Neural cell (in vitro differentiated cells): ENCODE measurements at regions not wholly inside any gene's neighbourhood (a gene's known extent, or its start where the extent isn't known, plus 50 kb on each side); places are given as distances from the start of the nearest gene placed in this dataset.

Experiments used
- H2AFZ ChIP-seq: fragments of 200-600, 300-800 bp; sonication (generic), shearing (Covaris generic); 2 replicates; pipeline ENCODE4 v1.6.0; 2014; ENCODE audit warnings: low read depth, mild to moderate bottlenecking, antibody characterized with exemption, low read length, moderate library complexity
- H3F3A ChIP-seq: fragments of 200-600 bp; shearing (Covaris generic); 2 replicates; pipeline ENCODE4 v1.6.1; 2016; ENCODE audit warnings: mild to moderate bottlenecking, moderate library complexity, mixed read lengths, antibody characterized with exemption, low read length; ENCODE audit not compliant: insufficient read depth, poor library complexity, severe bottlenecking
- H3K27ac ChIP-seq: fragments of 200-600, 300-800 bp; sonication (generic), shearing (Covaris generic); 2 replicates; pipeline ENCODE4 v1.5.1; 2014; ENCODE audit warnings: mild to moderate bottlenecking, low read length, moderate library complexity
- H3K27me3 ChIP-seq: fragments of 300-800, 200-600 bp; sonication (generic), shearing (Covaris generic); 2 replicates; pipeline ENCODE4 v1.6.0; 2014; ENCODE audit warnings: mild to moderate bottlenecking, low read depth, low read length, moderate library complexity; ENCODE audit not compliant: insufficient read depth
- H3K36me3 ChIP-seq: fragments of 300-800, 200-600 bp; sonication (generic), shearing (Covaris generic); 2 replicates; pipeline ENCODE4 v1.5.1; 2014; ENCODE audit warnings: mild to moderate bottlenecking, antibody characterized with exemption, low read length, moderate library complexity; ENCODE audit not compliant: insufficient read depth
- H3K4me2 ChIP-seq: fragments of 300-800, 200-600 bp; sonication (generic), shearing (Covaris generic); 2 replicates; pipeline ENCODE4 v1.6.0; 2014; ENCODE audit warnings: mild to moderate bottlenecking, low read length
- H3K4me3 ChIP-seq: fragments of 300-800, 200-600 bp; sonication (generic), shearing (Covaris generic); 2 replicates; pipeline ENCODE4 v1.5.1; 2014; ENCODE audit warnings: mild to moderate bottlenecking, low read length, moderate library complexity
- H3K79me2 ChIP-seq: fragments of 200-600 bp; shearing (Covaris generic); replicated peaks from 2 replicates; pipeline ENCODE4 v1.6.0; 2014; ENCODE audit warnings: mild to moderate bottlenecking, low read length, moderate library complexity; ENCODE audit not compliant: insufficient read depth
- H3K9ac ChIP-seq: fragments of 300-800, 200-600 bp; sonication (generic), shearing (Covaris generic); 2 replicates; pipeline ENCODE4 v1.6.1; 2016; ENCODE audit warnings: mild to moderate bottlenecking, low read length, mixed read lengths
- H3K9me2 ChIP-seq: fragments of 200-600 bp; shearing (Covaris generic); 2 replicates; pipeline ENCODE4 v1.6.1; 2016; ENCODE audit warnings: mild to moderate bottlenecking, low read length, mixed read lengths; ENCODE audit not compliant: insufficient read depth
- H3K9me3 ChIP-seq: fragments of 200-600, 300-800 bp; sonication (generic), shearing (Covaris generic); 2 replicates; pipeline ENCODE4 v1.6.1; 2016; ENCODE audit warnings: mild to moderate bottlenecking, mixed run types, low read length, moderate library complexity, mixed read lengths
- H4K20me1 ChIP-seq: fragments of 200-600 bp; shearing (Covaris generic); 2 replicates; pipeline ENCODE4 v1.6.1; 2016; ENCODE audit warnings: mild to moderate bottlenecking, mixed run types; ENCODE audit not compliant: insufficient read depth
- CTCF ChIP-seq: fragments of 450-650 bp; IDR thresholded peaks from 2 replicates; pipeline ENCODE4 v1.5.1; 2014; ENCODE audit warnings: antibody characterized with exemption, mild to moderate bottlenecking, moderate library complexity; ENCODE audit not compliant: poor library complexity, severe bottlenecking
- EP300 ChIP-seq: fragments of 450-650 bp; conservative IDR thresholded peaks from 2 replicates; pipeline ENCODE4 v1.6.1; 2014; ENCODE audit warnings: antibody characterized with exemption, mild to moderate bottlenecking, moderate library complexity; ENCODE audit not compliant: poor library complexity, severe bottlenecking
- EZH2 ChIP-seq: fragments of 200-600, 300-800 bp; shearing (Covaris generic), sonication (generic); IDR thresholded peaks from 2 replicates; pipeline ENCODE4 v1.6.1; 2014; ENCODE audit warnings: antibody characterized with exemption, low read length, borderline replicate concordance, mild to moderate bottlenecking; ENCODE audit not compliant: insufficient read depth, poor library complexity, severe bottlenecking
- MXI1 ChIP-seq: fragments of 450-650 bp; conservative IDR thresholded peaks from 2 replicates; pipeline ENCODE4 v1.6.1; 2014; ENCODE audit warnings: antibody characterized with exemption, mild to moderate bottlenecking; ENCODE audit not compliant: poor library complexity, severe bottlenecking
- POLR2AphosphoS5 ChIP-seq: IDR thresholded peaks from 2 replicates; pipeline ENCODE4 v1.6.1; 2012
- RAD21 ChIP-seq: fragments of 450-650 bp; conservative IDR thresholded peaks from 2 replicates; pipeline ENCODE4 v1.6.1; 2014; ENCODE audit warnings: antibody characterized with exemption, mild to moderate bottlenecking, moderate library complexity
- SMC3 ChIP-seq: fragments of 450-650 bp; conservative IDR thresholded peaks from 2 replicates; pipeline ENCODE4 v1.6.1; 2014; ENCODE audit warnings: antibody characterized with exemption, mild to moderate bottlenecking, moderate library complexity; ENCODE audit not compliant: poor library complexity
- TAF1 ChIP-seq: IDR thresholded peaks from 2 replicates; pipeline ENCODE4 v1.6.1; 2012; ENCODE audit warnings: low read depth
- TF ChIP-seq, protein P1 (sequence below): IDR thresholded peaks from 2 replicates; pipeline ENCODE4 v1.6.1; 2012; ENCODE audit warnings: borderline replicate concordance

DNA sequence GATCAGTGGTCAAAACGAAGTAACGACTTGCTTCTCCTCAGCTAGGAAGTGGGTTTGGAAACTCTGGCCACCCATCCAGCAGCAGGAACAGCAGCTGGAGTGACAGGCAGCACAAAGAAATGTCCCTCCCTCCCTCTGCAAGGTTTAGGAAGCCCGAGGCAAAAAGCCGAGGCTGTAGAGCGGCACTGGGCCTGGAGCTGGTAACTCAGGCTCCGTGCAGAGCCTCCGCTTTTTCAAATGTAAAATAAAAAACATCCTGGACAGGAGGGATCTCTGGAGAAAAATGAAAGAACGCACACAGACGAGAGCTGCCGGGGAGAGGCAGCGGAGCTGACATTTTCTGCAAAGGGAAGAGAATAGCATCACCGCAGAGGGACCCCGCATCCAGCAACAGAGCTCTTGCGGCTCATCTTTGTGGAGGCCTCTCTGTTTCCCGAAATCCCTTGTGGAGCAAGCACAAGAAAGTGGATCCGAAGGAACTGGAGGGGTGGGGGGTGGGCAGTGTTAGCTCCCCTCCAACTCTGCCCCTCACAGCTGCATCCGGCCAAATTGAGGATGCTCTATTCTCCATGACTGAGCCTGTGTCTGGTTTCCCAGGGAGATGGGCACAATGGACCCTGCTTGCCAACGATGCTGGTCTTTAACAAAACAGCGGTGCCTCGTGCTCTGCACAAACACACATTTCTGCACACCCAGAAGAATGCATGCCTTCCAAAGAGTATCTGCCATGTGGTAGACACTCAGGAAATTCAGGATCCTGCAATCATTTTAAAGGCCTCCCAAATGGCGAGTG lies 335.5 kb upstream of the ZFHX3 start:
- Histone ChIP-seq H3K36me3 (no peaks in the 10 kb centered on the region), H3K4me2 (no peak overlapping the region)

DNA sequence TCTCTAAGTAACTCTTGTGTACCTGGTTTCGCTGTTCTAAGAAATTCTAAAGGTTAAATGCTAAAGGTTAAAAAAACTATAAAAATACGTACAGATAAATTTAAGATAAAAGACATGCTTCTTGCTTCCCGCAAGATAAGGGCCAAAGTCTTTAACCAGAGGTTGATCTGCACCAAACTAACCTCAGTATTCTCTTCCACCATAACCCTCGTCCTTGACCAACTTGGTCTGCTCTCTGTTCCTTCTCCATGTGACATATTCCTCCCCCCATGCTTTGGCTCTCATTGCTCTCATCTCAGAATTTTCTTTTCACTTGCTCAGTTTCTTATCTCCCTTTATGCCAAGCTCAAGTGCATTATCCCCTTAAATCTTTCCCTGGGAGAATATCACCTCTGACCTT lies 330.5 kb upstream of the ZFHX3 start:
- no peak overlapping the region for H3K9ac ChIP-seq
- no peaks in the 10 kb centered on the region for H3K79me2 ChIP-seq
- no peaks in the 10 kb centered on the region for H3K27me3 ChIP-seq
- H3F3A ChIP-seq: no peaks in the 10 kb centered on the region
- H3K27ac ChIP-seq: no peak overlapping the region
- H2AFZ ChIP-seq: no peak overlapping the region
- H3K9me2 ChIP-seq: no peaks in the 10 kb centered on the region
- H3K36me3 ChIP-seq: no peaks in the 10 kb centered on the region
- no peak overlapping the region for H3K4me2 ChIP-seq
- no peaks in the 10 kb centered on the region for H4K20me1 ChIP-seq
- no peak overlapping the region for H3K4me3 ChIP-seq
- H3K9me3 ChIP-seq: no peaks in the 10 kb centered on the region
- TF ChIP-seq CTCF (no peak), EP300 (no peak), SMC3 (no peak), POLR2AphosphoS5 (no peak), TAF1 (no peak), MXI1 (no peak), RAD21 (no peak)
- TF ChIP-seq, protein P1, sequence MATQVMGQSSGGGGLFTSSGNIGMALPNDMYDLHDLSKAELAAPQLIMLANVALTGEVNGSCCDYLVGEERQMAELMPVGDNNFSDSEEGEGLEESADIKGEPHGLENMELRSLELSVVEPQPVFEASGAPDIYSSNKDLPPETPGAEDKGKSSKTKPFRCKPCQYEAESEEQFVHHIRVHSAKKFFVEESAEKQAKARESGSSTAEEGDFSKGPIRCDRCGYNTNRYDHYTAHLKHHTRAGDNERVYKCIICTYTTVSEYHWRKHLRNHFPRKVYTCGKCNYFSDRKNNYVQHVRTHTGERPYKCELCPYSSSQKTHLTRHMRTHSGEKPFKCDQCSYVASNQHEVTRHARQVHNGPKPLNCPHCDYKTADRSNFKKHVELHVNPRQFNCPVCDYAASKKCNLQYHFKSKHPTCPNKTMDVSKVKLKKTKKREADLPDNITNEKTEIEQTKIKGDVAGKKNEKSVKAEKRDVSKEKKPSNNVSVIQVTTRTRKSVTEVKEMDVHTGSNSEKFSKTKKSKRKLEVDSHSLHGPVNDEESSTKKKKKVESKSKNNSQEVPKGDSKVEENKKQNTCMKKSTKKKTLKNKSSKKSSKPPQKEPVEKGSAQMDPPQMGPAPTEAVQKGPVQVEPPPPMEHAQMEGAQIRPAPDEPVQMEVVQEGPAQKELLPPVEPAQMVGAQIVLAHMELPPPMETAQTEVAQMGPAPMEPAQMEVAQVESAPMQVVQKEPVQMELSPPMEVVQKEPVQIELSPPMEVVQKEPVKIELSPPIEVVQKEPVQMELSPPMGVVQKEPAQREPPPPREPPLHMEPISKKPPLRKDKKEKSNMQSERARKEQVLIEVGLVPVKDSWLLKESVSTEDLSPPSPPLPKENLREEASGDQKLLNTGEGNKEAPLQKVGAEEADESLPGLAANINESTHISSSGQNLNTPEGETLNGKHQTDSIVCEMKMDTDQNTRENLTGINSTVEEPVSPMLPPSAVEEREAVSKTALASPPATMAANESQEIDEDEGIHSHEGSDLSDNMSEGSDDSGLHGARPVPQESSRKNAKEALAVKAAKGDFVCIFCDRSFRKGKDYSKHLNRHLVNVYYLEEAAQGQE: no peak

More for the DNA sequence above, 335.5 kb upstream of the ZFHX3 start:
- Histone ChIP-seq H3F3A (no peaks in the 10 kb centered on the region), H3K9ac (no peak overlapping the region), H3K4me3 (no peak overlapping the region), H2AFZ (no peak overlapping the region), H3K27ac (no peak overlapping the region), H4K20me1 (no peaks in the 10 kb centered on the region), H3K79me2 (no peaks in the 10 kb centered on the region), H3K9me3 (no peaks in the 10 kb centered on the region), H3K27me3 (no peaks in the 10 kb centered on the region), H3K9me2 (no peaks in the 10 kb centered on the region)
- TF ChIP-seq POLR2AphosphoS5 (no peak), EZH2 (no peak), CTCF (no peak), RAD21 (no peak), SMC3 (no peak), EP300 (no peak), MXI1 (no peak), TAF1 (no peak)
- TF ChIP-seq, protein P1: no peak
